HEK293 (cell line): ENCODE measurements at regions not wholly inside any gene's neighbourhood (a gene's known extent, or its start where the extent isn't known, plus 50 kb on each side); places are given as distances from the start of the nearest gene placed in this dataset.

Source experiments
- CTCF ChIA-PET: fragments of 350-600 bp; formaldehyde crosslinking; extraction: SDS; loops from one replicate; lab custom pipeline; 2021; ENCODE audit warnings: antibody characterized with exemption; lab: Yijun Ruan, JAX
- POLR2A ChIA-PET: fragments of 300-600 bp; formaldehyde crosslinking; extraction: SDS; loops from one replicate; lab custom pipeline; 2020; ENCODE audit warnings: antibody characterized with exemption, inconsistent platforms; lab: Yijun Ruan, JAX
- H3K27ac ChIP-seq: fragments of 200-500 bp; sonication (Bioruptor generic); 2 replicates; pipeline ENCODE4 v1.5.1; 2014; ENCODE audit warnings: low read depth, low read length, control low read depth, inconsistent platforms; ENCODE audit errors: extremely low read depth
- H3K36me3 ChIP-seq, 2 experiments: fragments of 200-500 bp in 1 of 2; sonication (Bioruptor generic) in 1 of 2; 1 replicate in 1 of 2; 2 replicates in 1 of 2; pipeline ENCODE4 v1.5.1; 2014 to 2017; ENCODE audit warnings: inconsistent platforms in 2 of 2, low read length in 2 of 2; ENCODE audit not compliant: control insufficient read depth in 2 of 2, insufficient read depth in 1 of 2
- H3K4me1 ChIP-seq: fragments of 200-500 bp; sonication (Bioruptor generic); 2 replicates; pipeline ENCODE4 v1.5.1; 2014; ENCODE audit warnings: mild to moderate bottlenecking, low read length, inconsistent platforms; ENCODE audit not compliant: control insufficient read depth, insufficient read depth
- H3K4me3 ChIP-seq: 2 replicates; pipeline ENCODE4 v1.5.1; 2011; ENCODE audit warnings: low read depth, mild to moderate bottlenecking, control low read depth, low read length, moderate library complexity
- H3K9me3 ChIP-seq: fragments of 200-500 bp; sonication (Bioruptor generic); 2 replicates; pipeline ENCODE4 v1.5.1; 2014; ENCODE audit warnings: low read depth, low read length, inconsistent platforms; ENCODE audit not compliant: control insufficient read depth, insufficient read depth
- GLI4 ChIP-seq: fragments of 450-650 bp; formaldehyde crosslinking; IDR thresholded peaks from 2 replicates; pipeline ENCODE4 v1.5.1; 2016; ENCODE audit warnings: missing biosample characterization, missing genetic modification characterization
- HIC1 ChIP-seq: fragments of 450-650 bp; formaldehyde crosslinking; IDR thresholded peaks from 2 replicates; pipeline ENCODE4 v1.5.1; 2016; ENCODE audit warnings: missing biosample characterization, missing genetic modification characterization
- REST ChIP-seq: fragments of 450-650 bp; formaldehyde crosslinking; IDR thresholded peaks from 2 replicates; pipeline ENCODE4 v1.5.1; 2016; ENCODE audit warnings: missing biosample characterization, missing genetic modification characterization
- ZFHX2 ChIP-seq: fragments of 450-650 bp; formaldehyde crosslinking; conservative IDR thresholded peaks from 2 replicates; pipeline ENCODE4 v1.5.1; 2016; ENCODE audit warnings: missing biosample characterization, missing genetic modification characterization
- ZNF202 ChIP-seq: fragments of 450-650 bp; formaldehyde crosslinking; IDR thresholded peaks from 2 replicates; pipeline ENCODE4 v1.5.1; 2016; ENCODE audit warnings: missing biosample characterization, missing genetic modification characterization, borderline replicate concordance
- ZNF24 ChIP-seq: fragments of 450-650 bp; formaldehyde crosslinking; IDR thresholded peaks from 2 replicates; pipeline ENCODE4 v1.5.1; 2016; ENCODE audit warnings: missing biosample characterization, missing genetic modification characterization
- ZNF335 ChIP-seq: fragments of 450-650 bp; formaldehyde crosslinking; conservative IDR thresholded peaks from 2 replicates; pipeline ENCODE4 v1.5.1; 2016; ENCODE audit warnings: missing biosample characterization, missing genetic modification characterization
- ZNF366 ChIP-seq: fragments of 450-650 bp; formaldehyde crosslinking; conservative IDR thresholded peaks from 2 replicates; pipeline ENCODE4 v1.5.1; 2016; ENCODE audit warnings: missing biosample characterization, missing genetic modification characterization
- ZNF404 ChIP-seq: fragments of 450-650 bp; formaldehyde crosslinking; IDR thresholded peaks from 2 replicates; pipeline ENCODE4 v1.5.1; 2017; ENCODE audit warnings: missing biosample characterization, missing genetic modification characterization
- ZNF433 ChIP-seq: fragments of 450-650 bp; formaldehyde crosslinking; IDR thresholded peaks from 2 replicates; pipeline ENCODE4 v1.5.1; 2016; ENCODE audit warnings: missing biosample characterization, missing genetic modification characterization, low read depth
- ZNF48 ChIP-seq: fragments of 450-650 bp; formaldehyde crosslinking; IDR thresholded peaks from 2 replicates; pipeline ENCODE4 v1.5.1; 2016; ENCODE audit warnings: missing biosample characterization, missing genetic modification characterization
- ZNF488 ChIP-seq: fragments of 450-650 bp; formaldehyde crosslinking; IDR thresholded peaks from 2 replicates; pipeline ENCODE4 v1.5.1; 2016; ENCODE audit warnings: missing biosample characterization, missing genetic modification characterization
- ZNF544 ChIP-seq: fragments of 450-650 bp; formaldehyde crosslinking; IDR thresholded peaks from 2 replicates; pipeline ENCODE4 v1.5.0; 2017; ENCODE audit warnings: missing biosample characterization, missing genetic modification characterization
- ZNF561 ChIP-seq: fragments of 450-650 bp; IDR thresholded peaks from 2 replicates; pipeline ENCODE4 v1.5.1; 2018; ENCODE audit warnings: missing biosample characterization, missing genetic modification characterization, borderline replicate concordance
- ZNF596 ChIP-seq: fragments of 450-650 bp; IDR thresholded peaks from 2 replicates; pipeline ENCODE4 v1.5.0; 2018; ENCODE audit warnings: missing biosample characterization, mild to moderate bottlenecking, missing genetic modification characterization, moderate library complexity
- ZNF654 ChIP-seq: fragments of 450-650 bp; formaldehyde crosslinking; IDR thresholded peaks from 2 replicates; pipeline ENCODE4 v1.5.1; 2016; ENCODE audit warnings: low read depth, missing biosample characterization, missing genetic modification characterization

GRCh38 chr11:98679673-98680072 lies 341.1 kb upstream of the CNTN5 start (continued):
- no peak for TF ChIP-seq REST (tag by site-specific recombination)
- TF ChIP-seq GLI4 (tag by site-specific recombination), result no peak
- TF ChIP-seq ZNF596, result no peak
- TF ChIP-seq HIC1 (tag by site-specific recombination), result no peak
- no peak for TF ChIP-seq ZNF654 (tag by site-specific recombination)

- Histone ChIP-seq H3K27ac (no peak overlapping the region), H3K4me1 (no peaks in the 10 kb centered on the region), H3K9me3 (no peaks in the 10 kb centered on the region)
- POLR2A ChIA-PET, result no interaction called here
- no peak for TF ChIP-seq ZNF24 (tag by site-specific recombination)
- TF ChIP-seq, all 188 proteins: peak for 0
- CTCF ChIA-PET, result interaction anchor here (0.7 kb wide), 1 partner anchor 501 kb away, joined by 3 read pairs; no protein-coding TSS in a partner anchor
- no peaks in the 10 kb centered on the region for H3K36me3 ChIP-seq
- H3K4me3 ChIP-seq, result no peak overlapping the region
Observed at GRCh38 chr11:98701541-98701940, 319.2 kb upstream of the CNTN5 start.

- CTCF ChIA-PET, result no interaction called here
- no peaks in the 10 kb centered on the region for H3K36me3 ChIP-seq
- TF ChIP-seq ZNF202 (tag by site-specific recombination) (no peak), ZNF488 (tag by site-specific recombination) (no peak), ZNF544 (tag by site-specific recombination) (no peak), ZNF335 (tag by site-specific recombination) (no peak), ZNF561 (tag by site-specific recombination) (no peak), ZFHX2 (tag by site-specific recombination) (no peak), ZNF48 (tag by site-specific recombination) (no peak), ZNF433 (tag by site-specific recombination) (no peak), ZNF404 (tag by site-specific recombination) (no peak), ZNF366 (no peak)
- H3K9me3 ChIP-seq, result no peaks in the 10 kb centered on the region
- POLR2A ChIA-PET, result no interaction called here
- H3K4me1 ChIP-seq, result no peaks in the 10 kb centered on the region
- no peak overlapping the region for H3K27ac ChIP-seq
- no peak overlapping the region for H3K4me3 ChIP-seq
Observed at GRCh38 chr11:98703779-98704556, 316.8 kb upstream of the CNTN5 start.
